ENCODE measurements at regions not wholly inside any gene's neighbourhood (a gene's known extent, or its start where the extent isn't known, plus 50 kb on each side); places are given as distances from the start of the nearest gene placed in this dataset.

- in situ Hi-C loops (cut with MboI) (no loop called here), intact Hi-C loops (cut with micrococcal nuclease; ENCODE audit: unreplicated experiment) (no loop called here)
- DNase-seq (ENCODE audit: low read depth, low spot score) (no peak), FAIRE-seq (no peak), ATAC-seq (no peak)
- Histone ChIP-seq H3K9me3 (replicated peaks; ENCODE audit: control insufficient read depth, insufficient read depth, low read length) (no peaks in the 10 kb centered on the region), H3K9ac (ENCODE audit: control insufficient read depth, insufficient read depth, low read length) (no peak overlapping the region), H3K27me3 (replicated peaks in 1 of 2; ENCODE audit: control insufficient read depth in 2 of 2, insufficient read depth in 2 of 2, low read length in 1 of 2) (peaks cover 0 to 2% of the 10 kb centered on the region in 2 experiments; a peak in 2 of 4 replicates), H3K36me3 (ENCODE audit: control insufficient read depth in 2 of 2, insufficient read depth in 2 of 2, low read length in 1 of 2) (no peaks in the 10 kb centered on the region), H2AFZ (ENCODE audit: control insufficient read depth, low read depth, low read length) (no peak overlapping the region), H3K4me1 (ENCODE audit: control insufficient read depth, insufficient read depth, low read length) (no peaks in the 10 kb centered on the region), H3K27ac (ENCODE audit: control insufficient read depth, insufficient read depth) (no peak overlapping the region), H4K20me1 (ENCODE audit: control insufficient read depth, insufficient read depth) (no peaks in the 10 kb centered on the region), H3K4me2 (ENCODE audit: control insufficient read depth, insufficient read depth) (no peak overlapping the region), H3K4me3 (no peak overlapping the region), H3K79me2 (ENCODE audit: control insufficient read depth, insufficient read depth, low read length) (no peaks in the 10 kb centered on the region)
- CTCF ChIA-PET = no interaction called here
- RAD21 ChIA-PET (ENCODE audit: unreplicated experiment) = no interaction called here
- SMC1A ChIA-PET (ENCODE audit: uncharacterized antibody, unreplicated experiment) = no interaction called here
- POLR2A ChIA-PET = no interaction called here
- no TSS peak for BruUV-seq (replicated peaks)
- TF ChIP-seq BACH1 (IDR thresholded peaks at IDR 0.05; ENCODE audit: borderline replicate concordance) (no peak), WRNIP1 (IDR thresholded peaks at IDR 0.05; ENCODE audit: borderline replicate concordance, low read depth, low read length) (no peak), MYB (IDR thresholded peaks at IDR 0.05; ENCODE audit: borderline replicate concordance, low read depth, low read length) (no peak), ZNF217 (IDR thresholded peaks at IDR 0.05) (no peak), RFX5 (IDR thresholded peaks at IDR 0.05; ENCODE audit: low read depth, low read length) (no peak), MLLT1 (IDR thresholded peaks at IDR 0.05) (no peak), REST (IDR thresholded peaks at IDR 0.05; ENCODE audit: low read depth, low read length) (no peak), SUZ12 (IDR thresholded peaks at IDR 0.05; ENCODE audit: unreplicated experiment) (no peak), MEF2B (IDR thresholded peaks at IDR 0.05; ENCODE audit: partially characterized antibody, poor library complexity, severe bottlenecking) (no peak), CBX3 (IDR thresholded peaks at IDR 0.05; ENCODE audit: borderline replicate concordance, low read depth) (no peak), ATF2 (IDR thresholded peaks at IDR 0.05; ENCODE audit: low read length) (no peak), NRF1 (conservative IDR thresholded peaks at IDR 0.05; ENCODE audit: low read depth, low read length) (no peak)
- 44% methylated on average over 1 of the region's 1 CpG for WGBS (ENCODE audit: insufficient coverage, insufficient replicate concordance, low lambda C conversion rate, missing lambda C conversion rate)
Observed at GRCh38 chr14:89061696-89062095, 237.2 kb downstream of the TTC8 start.
